ENCODE measurements at regions not wholly inside any gene's neighbourhood (a gene's known extent, or its start where the extent isn't known, plus 50 kb on each side); places are given as distances from the start of the nearest gene placed in this dataset.

DNA sequence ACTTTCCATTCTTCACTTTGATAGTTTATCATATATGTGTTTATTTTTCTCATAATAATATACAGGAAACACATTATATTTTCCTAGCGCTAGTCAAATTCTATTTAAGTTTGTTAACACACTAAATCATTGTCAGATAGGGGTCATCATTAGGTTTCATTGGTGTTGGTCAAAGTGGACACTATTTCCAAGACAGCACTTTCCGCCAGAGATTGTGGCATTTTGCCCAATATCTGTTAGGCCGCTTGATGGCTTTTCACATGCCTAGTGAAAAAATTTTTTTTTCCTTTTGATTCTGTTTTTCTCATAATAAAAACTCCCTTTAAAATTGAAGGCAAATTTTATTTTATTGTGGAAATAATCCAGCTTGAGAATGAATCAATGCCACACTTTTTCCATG lies 495.4 kb upstream of the AKR1E2 start:
- no peak for DNase-seq (ENCODE audit: low spot score)
- TF ChIP-seq, protein P1, sequence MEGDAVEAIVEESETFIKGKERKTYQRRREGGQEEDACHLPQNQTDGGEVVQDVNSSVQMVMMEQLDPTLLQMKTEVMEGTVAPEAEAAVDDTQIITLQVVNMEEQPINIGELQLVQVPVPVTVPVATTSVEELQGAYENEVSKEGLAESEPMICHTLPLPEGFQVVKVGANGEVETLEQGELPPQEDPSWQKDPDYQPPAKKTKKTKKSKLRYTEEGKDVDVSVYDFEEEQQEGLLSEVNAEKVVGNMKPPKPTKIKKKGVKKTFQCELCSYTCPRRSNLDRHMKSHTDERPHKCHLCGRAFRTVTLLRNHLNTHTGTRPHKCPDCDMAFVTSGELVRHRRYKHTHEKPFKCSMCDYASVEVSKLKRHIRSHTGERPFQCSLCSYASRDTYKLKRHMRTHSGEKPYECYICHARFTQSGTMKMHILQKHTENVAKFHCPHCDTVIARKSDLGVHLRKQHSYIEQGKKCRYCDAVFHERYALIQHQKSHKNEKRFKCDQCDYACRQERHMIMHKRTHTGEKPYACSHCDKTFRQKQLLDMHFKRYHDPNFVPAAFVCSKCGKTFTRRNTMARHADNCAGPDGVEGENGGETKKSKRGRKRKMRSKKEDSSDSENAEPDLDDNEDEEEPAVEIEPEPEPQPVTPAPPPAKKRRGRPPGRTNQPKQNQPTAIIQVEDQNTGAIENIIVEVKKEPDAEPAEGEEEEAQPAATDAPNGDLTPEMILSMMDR (IDR thresholded peaks at IDR 0.05; ENCODE audit: extremely low read depth, missing control alignments) = no peak

- no peak for DNase-seq (ENCODE audit: low spot score)
- TF ChIP-seq, protein P1 (IDR thresholded peaks at IDR 0.05; ENCODE audit: extremely low read depth, missing control alignments) = no peak
Measured at GRCh38 chr10:4329225-4329624, 496.8 kb upstream of the AKR1E2 start.

GRCh38 chr10:4326647-4327046 lies 499.4 kb upstream of the AKR1E2 start:
- DNase-seq (ENCODE audit: low spot score) = no peak
- TF ChIP-seq, protein P1 (IDR thresholded peaks at IDR 0.05; ENCODE audit: extremely low read depth, missing control alignments) = no peak

- no peak for DNase-seq (ENCODE audit: low spot score)
- TF ChIP-seq, protein P1 (IDR thresholded peaks at IDR 0.05; ENCODE audit: extremely low read depth, missing control alignments) = no peak
Measured at GRCh38 chr10:4319870-4320367, 506.1 kb upstream of the AKR1E2 start.

DNA sequence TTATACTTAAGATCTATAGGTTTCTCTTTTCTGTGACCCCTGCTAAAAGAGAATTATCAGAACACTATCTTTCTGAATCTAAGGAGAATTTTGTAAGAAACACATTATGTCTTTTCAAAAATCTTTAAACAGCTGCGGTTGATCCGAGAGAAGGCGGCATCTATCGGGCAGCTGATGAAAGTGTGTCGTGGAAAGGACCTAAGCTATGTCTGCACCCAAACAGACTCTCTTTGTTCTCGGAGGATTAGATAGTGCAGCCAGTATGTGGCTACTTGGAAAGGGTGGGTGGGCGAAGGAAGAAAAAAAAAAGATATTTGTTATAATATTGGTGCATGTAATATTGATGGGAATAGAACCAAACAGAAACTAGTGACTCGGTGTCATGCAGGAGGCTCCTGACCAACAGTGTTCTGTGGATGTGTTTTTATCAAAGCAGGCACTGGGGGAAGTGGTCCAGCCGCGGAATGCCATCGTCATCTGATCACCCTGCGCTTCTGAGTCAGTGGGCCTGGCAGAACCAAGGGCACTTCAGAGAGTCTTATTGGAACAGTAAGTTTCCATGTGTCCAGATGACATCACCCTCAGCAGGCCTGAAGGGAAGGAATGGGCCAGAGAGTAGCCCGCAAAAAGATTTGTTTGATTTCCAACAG lies 509.7 kb upstream of the AKR1E2 start:
- no peak for DNase-seq (ENCODE audit: low spot score)

GRCh38 chr10:4315551-4315950 lies 510.5 kb upstream of the AKR1E2 start:
- TF ChIP-seq, protein P1 (IDR thresholded peaks at IDR 0.05; ENCODE audit: extremely low read depth, missing control alignments) = no peak
- DNase-seq (ENCODE audit: low spot score) = no peak

More for the DNA sequence above, 509.7 kb upstream of the AKR1E2 start:
- TF ChIP-seq, protein P1 (IDR thresholded peaks at IDR 0.05; ENCODE audit: extremely low read depth, missing control alignments) = no peak

DNA sequence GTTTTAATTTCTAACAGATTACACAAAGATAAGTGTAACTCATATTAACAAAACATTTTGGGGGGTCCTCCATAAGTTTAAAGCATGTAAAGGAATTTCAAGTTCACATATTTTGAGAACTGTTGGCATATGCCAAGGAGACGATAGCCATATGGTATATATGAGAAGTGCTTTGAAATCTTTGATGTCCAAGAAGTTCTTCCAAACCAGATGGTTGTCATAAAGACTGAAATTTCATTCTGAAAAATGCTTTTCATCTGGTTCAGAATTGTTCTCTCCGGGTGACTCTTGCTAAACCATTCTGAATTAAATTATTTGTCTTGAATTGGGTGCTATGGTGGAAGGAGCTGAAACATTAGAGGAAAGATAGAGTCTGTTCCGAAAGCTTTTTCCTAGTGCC lies 513.0 kb upstream of the AKR1E2 start:
- TF ChIP-seq, protein P1 (IDR thresholded peaks at IDR 0.05; ENCODE audit: extremely low read depth, missing control alignments) = no peak
- no peak for DNase-seq (ENCODE audit: low spot score)

Measured in GM20000 (cell line).